ENCODE measurements at regions not wholly inside any gene's neighbourhood (a gene's known extent, or its start where the extent isn't known, plus 50 kb on each side); places are given as distances from the start of the nearest gene placed in this dataset.
"Not testable (repeated sequence)": the region's sequence is repeated elsewhere in the genome, so short reads cannot be mapped to it uniquely, and the experiment has no call there.

GRCh38 chr5:157955541-157956172 is 96.7 kb upstream of the CLINT1 start:
- no peak for DNase-seq
- Histone ChIP-seq H3K36me3 (replicated peaks; ENCODE audit: control insufficient read depth, insufficient read depth, low read length) (no peaks in the 10 kb centered on the region), H3K4me3 (ENCODE audit: insufficient read depth, low read depth, low read length) (no peak overlapping the region), H3K27me3 (ENCODE audit: control insufficient read depth, insufficient read depth, low read length) (no peaks in the 10 kb centered on the region)

GRCh38 chr5:157952374-157952685 is 93.4 kb upstream of the CLINT1 start:
- Histone ChIP-seq H3K36me3 (replicated peaks; ENCODE audit: control insufficient read depth, insufficient read depth, low read length) (no peaks in the 10 kb centered on the region), H3K4me3 (ENCODE audit: insufficient read depth, low read depth, low read length) (no peak overlapping the region), H3K27me3 (ENCODE audit: control insufficient read depth, insufficient read depth, low read length) (no peaks in the 10 kb centered on the region)
- no peak for DNase-seq

GRCh38 chr5:157951673-157952373 is 92.9 kb upstream of the CLINT1 start:
- no peaks in the 10 kb centered on the region for H3K27me3 ChIP-seq (ENCODE audit: control insufficient read depth, insufficient read depth, low read length)
- H3K4me3 ChIP-seq (ENCODE audit: insufficient read depth, low read depth, low read length) = no peak overlapping the region
- DNase-seq = no peak

GRCh38 chr5:157949520-157949919 is 90.6 kb upstream of the CLINT1 start:
- Histone ChIP-seq H3K4me3 (ENCODE audit: insufficient read depth, low read depth, low read length) (no peak overlapping the region), H3K27me3 (ENCODE audit: control insufficient read depth, insufficient read depth, low read length) (no peaks in the 10 kb centered on the region), H3K36me3 (replicated peaks; ENCODE audit: control insufficient read depth, insufficient read depth, low read length) (no peaks in the 10 kb centered on the region)
- no peak for DNase-seq

More at GRCh38 chr5:157951673-157952373, 92.9 kb upstream of the CLINT1 start:
- no peaks in the 10 kb centered on the region for H3K36me3 ChIP-seq (replicated peaks; ENCODE audit: control insufficient read depth, insufficient read depth, low read length)

- DNase-seq = peak; percentile 58
- no peaks in the 10 kb centered on the region for H3K27me3 ChIP-seq (ENCODE audit: control insufficient read depth, insufficient read depth, low read length)
- no peak overlapping the region for H3K4me3 ChIP-seq (ENCODE audit: insufficient read depth, low read depth, low read length)
- H3K36me3 ChIP-seq (replicated peaks; ENCODE audit: control insufficient read depth, insufficient read depth, low read length) = no peaks in the 10 kb centered on the region
Measured at GRCh38 chr5:157948738-157949410, 89.9 kb upstream of the CLINT1 start.

GRCh38 chr5:157947156-157947555 is 88.2 kb upstream of the CLINT1 start:
- no peaks in the 10 kb centered on the region for H3K27me3 ChIP-seq (ENCODE audit: control insufficient read depth, insufficient read depth, low read length)
- no peak for DNase-seq

GRCh38 chr5:157945822-157946221 is 86.9 kb upstream of the CLINT1 start:
- DNase-seq; H3K4me3 ChIP-seq (ENCODE audit: insufficient read depth, low read depth, low read length); H3K27me3 ChIP-seq (ENCODE audit: control insufficient read depth, insufficient read depth, low read length); H3K36me3 ChIP-seq (replicated peaks; ENCODE audit: control insufficient read depth, insufficient read depth, low read length): not testable (repeated sequence)

More at GRCh38 chr5:157947156-157947555, 88.2 kb upstream of the CLINT1 start:
- Histone ChIP-seq H3K4me3 (ENCODE audit: insufficient read depth, low read depth, low read length) (no peak overlapping the region), H3K36me3 (replicated peaks; ENCODE audit: control insufficient read depth, insufficient read depth, low read length) (no peaks in the 10 kb centered on the region)

- Histone ChIP-seq H3K36me3 (replicated peaks; ENCODE audit: control insufficient read depth, insufficient read depth, low read length) (no peaks in the 10 kb centered on the region), H3K4me3 (ENCODE audit: insufficient read depth, low read depth, low read length) (no peak overlapping the region), H3K27me3 (ENCODE audit: control insufficient read depth, insufficient read depth, low read length) (no peaks in the 10 kb centered on the region)
- DNase-seq = no peak
Measured at GRCh38 chr5:157944938-157945337, 86.0 kb upstream of the CLINT1 start.

GRCh38 chr5:157944077-157944633 is 85.2 kb upstream of the CLINT1 start:
- Histone ChIP-seq H3K27me3 (ENCODE audit: control insufficient read depth, insufficient read depth, low read length) (no peaks in the 10 kb centered on the region), H3K4me3 (ENCODE audit: insufficient read depth, low read depth, low read length) (no peak overlapping the region), H3K36me3 (replicated peaks; ENCODE audit: control insufficient read depth, insufficient read depth, low read length) (no peaks in the 10 kb centered on the region)
- DNase-seq = no peak

GRCh38 chr5:157942595-157942994 is 83.7 kb upstream of the CLINT1 start:
- Histone ChIP-seq H3K27me3 (ENCODE audit: control insufficient read depth, insufficient read depth, low read length) (no peaks in the 10 kb centered on the region), H3K36me3 (replicated peaks; ENCODE audit: control insufficient read depth, insufficient read depth, low read length) (no peaks in the 10 kb centered on the region), H3K4me3 (ENCODE audit: insufficient read depth, low read depth, low read length) (no peak overlapping the region)
- DNase-seq = no peak

GRCh38 chr5:157941616-157942015 is 82.7 kb upstream of the CLINT1 start:
- DNase-seq = no peak
- no peak overlapping the region for H3K4me3 ChIP-seq (ENCODE audit: insufficient read depth, low read depth, low read length)
- no peaks in the 10 kb centered on the region for H3K27me3 ChIP-seq (ENCODE audit: control insufficient read depth, insufficient read depth, low read length)
- no peaks in the 10 kb centered on the region for H3K36me3 ChIP-seq (replicated peaks; ENCODE audit: control insufficient read depth, insufficient read depth, low read length)

GRCh38 chr5:157938101-157938500 is 79.2 kb upstream of the CLINT1 start:
- not testable (repeated sequence) for H3K4me3 ChIP-seq (ENCODE audit: insufficient read depth, low read depth, low read length); DNase-seq; H3K27me3 ChIP-seq (ENCODE audit: control insufficient read depth, insufficient read depth, low read length); H3K36me3 ChIP-seq (replicated peaks; ENCODE audit: control insufficient read depth, insufficient read depth, low read length)

- H3K27me3 ChIP-seq (ENCODE audit: control insufficient read depth, insufficient read depth, low read length); H3K4me3 ChIP-seq (ENCODE audit: insufficient read depth, low read depth, low read length); DNase-seq; H3K36me3 ChIP-seq (replicated peaks; ENCODE audit: control insufficient read depth, insufficient read depth, low read length): not testable (repeated sequence)
Measured at GRCh38 chr5:157936776-157937501, 78.0 kb upstream of the CLINT1 start.

- H3K4me3 ChIP-seq (ENCODE audit: insufficient read depth, low read depth, low read length) = no peak overlapping the region
- H3K36me3 ChIP-seq (replicated peaks; ENCODE audit: control insufficient read depth, insufficient read depth, low read length) = no peaks in the 10 kb centered on the region
- no peak for DNase-seq
- H3K27me3 ChIP-seq (ENCODE audit: control insufficient read depth, insufficient read depth, low read length) = no peaks in the 10 kb centered on the region
Measured at GRCh38 chr5:157934600-157934999, 75.7 kb upstream of the CLINT1 start.
